ENCODE measurements at regions not wholly inside any gene's neighbourhood (a gene's known extent, or its start where the extent isn't known, plus 50 kb on each side); places are given as distances from the start of the nearest gene placed in this dataset.
A peak's percentile ranks its signal among the peaks of the same experiment; 100 is the strongest.

GRCh38 chr3:80307844-80308243 lies 540.0 kb upstream of the ROBO1 start:
- no peaks in the 10 kb centered on the region for H3K4me1 ChIP-seq (ENCODE audit: control insufficient read depth, insufficient read depth, low read length)
- H3K4me3 ChIP-seq (ENCODE audit: low read length): no peak overlapping the region
- H3K9me3 ChIP-seq (ENCODE audit: control insufficient read depth, low read length): no peaks in the 10 kb centered on the region
- H3K9ac ChIP-seq (ENCODE audit: low read length): no peak overlapping the region
- peaks cover 3% of the 10 kb centered on the region for H3K27me3 ChIP-seq (replicated peaks; ENCODE audit: control insufficient read depth, insufficient read depth, low read length)
- no peak for DNase-seq (ENCODE audit: low read depth)
- H3K36me3 ChIP-seq (ENCODE audit: control insufficient read depth, insufficient read depth, low read length, severe bottlenecking): no peaks in the 10 kb centered on the region

- no peaks in the 10 kb centered on the region for H3K27me3 ChIP-seq (replicated peaks; ENCODE audit: control insufficient read depth, insufficient read depth, low read length)
- no peaks in the 10 kb centered on the region for H3K9me3 ChIP-seq (ENCODE audit: control insufficient read depth, low read length)
- H3K4me3 ChIP-seq (ENCODE audit: low read length): no peak overlapping the region
- DNase-seq (ENCODE audit: low read depth): no peak
- H3K36me3 ChIP-seq (ENCODE audit: control insufficient read depth, insufficient read depth, low read length, severe bottlenecking): no peaks in the 10 kb centered on the region
- no peaks in the 10 kb centered on the region for H3K4me1 ChIP-seq (ENCODE audit: control insufficient read depth, insufficient read depth, low read length)
- H3K9ac ChIP-seq (ENCODE audit: low read length): no peak overlapping the region
Observed at GRCh38 chr3:80297720-80298119, 529.9 kb upstream of the ROBO1 start.

- H3K9me3 ChIP-seq (ENCODE audit: control insufficient read depth, low read length): no peaks in the 10 kb centered on the region
- DNase-seq (ENCODE audit: low read depth): peak; percentile 11
- no peaks in the 10 kb centered on the region for H3K27me3 ChIP-seq (replicated peaks; ENCODE audit: control insufficient read depth, insufficient read depth, low read length)
- H3K9ac ChIP-seq (ENCODE audit: low read length): peak overlapping the region; percentile 4
- H3K36me3 ChIP-seq (ENCODE audit: control insufficient read depth, insufficient read depth, low read length, severe bottlenecking): no peaks in the 10 kb centered on the region
- peaks cover 7% of the 10 kb centered on the region for H3K4me1 ChIP-seq (ENCODE audit: control insufficient read depth, insufficient read depth, low read length)
- H3K4me3 ChIP-seq (ENCODE audit: low read length): peak overlapping the region; percentile 18
Observed at GRCh38 chr3:80285388-80285787, 517.6 kb upstream of the ROBO1 start.

GRCh38 chr3:80283783-80284182 lies 516.0 kb upstream of the ROBO1 start:
- H3K4me1 ChIP-seq (ENCODE audit: control insufficient read depth, insufficient read depth, low read length): peaks cover 4% of the 10 kb centered on the region
- no peaks in the 10 kb centered on the region for H3K36me3 ChIP-seq (ENCODE audit: control insufficient read depth, insufficient read depth, low read length, severe bottlenecking)
- no peaks in the 10 kb centered on the region for H3K27me3 ChIP-seq (replicated peaks; ENCODE audit: control insufficient read depth, insufficient read depth, low read length)
- no peak overlapping the region for H3K4me3 ChIP-seq (ENCODE audit: low read length)
- H3K9ac ChIP-seq (ENCODE audit: low read length): no peak overlapping the region
- DNase-seq (ENCODE audit: low read depth): no peak
- H3K9me3 ChIP-seq (ENCODE audit: control insufficient read depth, low read length): no peaks in the 10 kb centered on the region

GRCh38 chr3:80278056-80278455 lies 510.3 kb upstream of the ROBO1 start:
- Histone ChIP-seq H3K9me3 (ENCODE audit: control insufficient read depth, low read length) (no peaks in the 10 kb centered on the region), H3K9ac (ENCODE audit: low read length) (no peak overlapping the region), H3K27me3 (replicated peaks; ENCODE audit: control insufficient read depth, insufficient read depth, low read length) (no peaks in the 10 kb centered on the region), H3K36me3 (ENCODE audit: control insufficient read depth, insufficient read depth, low read length, severe bottlenecking) (no peaks in the 10 kb centered on the region), H3K4me1 (ENCODE audit: control insufficient read depth, insufficient read depth, low read length) (no peaks in the 10 kb centered on the region), H3K4me3 (ENCODE audit: low read length) (no peak overlapping the region)
- no peak for DNase-seq (ENCODE audit: low read depth)

GRCh38 chr3:80275120-80275519 lies 507.3 kb upstream of the ROBO1 start:
- no peaks in the 10 kb centered on the region for H3K9me3 ChIP-seq (ENCODE audit: control insufficient read depth, low read length)
- no peak overlapping the region for H3K9ac ChIP-seq (ENCODE audit: low read length)
- no peak for DNase-seq (ENCODE audit: low read depth)
- H3K27me3 ChIP-seq (replicated peaks; ENCODE audit: control insufficient read depth, insufficient read depth, low read length): no peaks in the 10 kb centered on the region
- no peaks in the 10 kb centered on the region for H3K4me1 ChIP-seq (ENCODE audit: control insufficient read depth, insufficient read depth, low read length)
- H3K4me3 ChIP-seq (ENCODE audit: low read length): no peak overlapping the region
- no peaks in the 10 kb centered on the region for H3K36me3 ChIP-seq (ENCODE audit: control insufficient read depth, insufficient read depth, low read length, severe bottlenecking)

- no peaks in the 10 kb centered on the region for H3K9me3 ChIP-seq (ENCODE audit: control insufficient read depth, low read length)
- no peaks in the 10 kb centered on the region for H3K4me1 ChIP-seq (ENCODE audit: control insufficient read depth, insufficient read depth, low read length)
- H3K4me3 ChIP-seq (ENCODE audit: low read length): no peak overlapping the region
- DNase-seq (ENCODE audit: low read depth): no peak
- H3K27me3 ChIP-seq (replicated peaks; ENCODE audit: control insufficient read depth, insufficient read depth, low read length): no peaks in the 10 kb centered on the region
- no peaks in the 10 kb centered on the region for H3K36me3 ChIP-seq (ENCODE audit: control insufficient read depth, insufficient read depth, low read length, severe bottlenecking)
- H3K9ac ChIP-seq (ENCODE audit: low read length): no peak overlapping the region
Observed at GRCh38 chr3:80263260-80263659, 495.5 kb upstream of the ROBO1 start.

GRCh38 chr3:80261082-80261481 lies 493.3 kb upstream of the ROBO1 start:
- DNase-seq (ENCODE audit: low read depth): no peak
- Histone ChIP-seq H3K4me3 (ENCODE audit: low read length) (no peak overlapping the region), H3K4me1 (ENCODE audit: control insufficient read depth, insufficient read depth, low read length) (no peaks in the 10 kb centered on the region), H3K27me3 (replicated peaks; ENCODE audit: control insufficient read depth, insufficient read depth, low read length) (no peaks in the 10 kb centered on the region), H3K36me3 (ENCODE audit: control insufficient read depth, insufficient read depth, low read length, severe bottlenecking) (no peaks in the 10 kb centered on the region), H3K9me3 (ENCODE audit: control insufficient read depth, low read length) (no peaks in the 10 kb centered on the region), H3K9ac (ENCODE audit: low read length) (no peak overlapping the region)

GRCh38 chr3:80259736-80260135 lies 491.9 kb upstream of the ROBO1 start:
- H3K9ac ChIP-seq (ENCODE audit: low read length): no peak overlapping the region
- no peaks in the 10 kb centered on the region for H3K36me3 ChIP-seq (ENCODE audit: control insufficient read depth, insufficient read depth, low read length, severe bottlenecking)
- DNase-seq (ENCODE audit: low read depth): no peak
- H3K4me1 ChIP-seq (ENCODE audit: control insufficient read depth, insufficient read depth, low read length): no peaks in the 10 kb centered on the region
- no peaks in the 10 kb centered on the region for H3K9me3 ChIP-seq (ENCODE audit: control insufficient read depth, low read length)
- H3K27me3 ChIP-seq (replicated peaks; ENCODE audit: control insufficient read depth, insufficient read depth, low read length): no peaks in the 10 kb centered on the region
- H3K4me3 ChIP-seq (ENCODE audit: low read length): no peak overlapping the region

GRCh38 chr3:80252113-80252512 lies 484.3 kb upstream of the ROBO1 start:
- no peak for DNase-seq (ENCODE audit: low read depth)
- Histone ChIP-seq H3K9ac (ENCODE audit: low read length) (no peak overlapping the region), H3K36me3 (ENCODE audit: control insufficient read depth, insufficient read depth, low read length, severe bottlenecking) (no peaks in the 10 kb centered on the region)

GRCh38 chr3:80247766-80248165 lies 480.0 kb upstream of the ROBO1 start:
- Histone ChIP-seq H3K36me3 (ENCODE audit: control insufficient read depth, insufficient read depth, low read length, severe bottlenecking) (no peaks in the 10 kb centered on the region), H3K27me3 (replicated peaks; ENCODE audit: control insufficient read depth, insufficient read depth, low read length) (no peaks in the 10 kb centered on the region), H3K9ac (ENCODE audit: low read length) (no peak overlapping the region), H3K4me1 (ENCODE audit: control insufficient read depth, insufficient read depth, low read length) (peaks cover 3% of the 10 kb centered on the region), H3K4me3 (ENCODE audit: low read length) (no peak overlapping the region), H3K9me3 (ENCODE audit: control insufficient read depth, low read length) (peaks cover 28% of the 10 kb centered on the region)
- no peak for DNase-seq (ENCODE audit: low read depth)

More at GRCh38 chr3:80252113-80252512, 484.3 kb upstream of the ROBO1 start:
- Histone ChIP-seq H3K27me3 (replicated peaks; ENCODE audit: control insufficient read depth, insufficient read depth, low read length) (no peaks in the 10 kb centered on the region), H3K4me3 (ENCODE audit: low read length) (no peak overlapping the region), H3K9me3 (ENCODE audit: control insufficient read depth, low read length) (peaks cover 28% of the 10 kb centered on the region), H3K4me1 (ENCODE audit: control insufficient read depth, insufficient read depth, low read length) (no peaks in the 10 kb centered on the region)

- Histone ChIP-seq H3K9me3 (ENCODE audit: control insufficient read depth, low read length) (peaks cover 9% of the 10 kb centered on the region), H3K36me3 (ENCODE audit: control insufficient read depth, insufficient read depth, low read length, severe bottlenecking) (no peaks in the 10 kb centered on the region), H3K27me3 (replicated peaks; ENCODE audit: control insufficient read depth, insufficient read depth, low read length) (no peaks in the 10 kb centered on the region), H3K4me3 (ENCODE audit: low read length) (no peak overlapping the region), H3K4me1 (ENCODE audit: control insufficient read depth, insufficient read depth, low read length) (peaks cover 3% of the 10 kb centered on the region), H3K9ac (ENCODE audit: low read length) (no peak overlapping the region)
- peak; percentile 30 for DNase-seq (ENCODE audit: low read depth)
Observed at GRCh38 chr3:80244390-80244789, 476.6 kb upstream of the ROBO1 start.

All from adipocyte (in vitro differentiated cells).